Glomerular endothelial cell (primary cell): ENCODE measurements at regions not wholly inside any gene's neighbourhood (a gene's known extent, or its start where the extent isn't known, plus 50 kb on each side); places are given as distances from the start of the nearest gene placed in this dataset.

Experiments
- DNase-seq: peaks from one replicate; pipeline ENCODE4 v3.0.0-alpha.2; 2011; ENCODE audit warnings: low read depth, low spot score; ENCODE audit errors: extremely low read depth

DNA sequence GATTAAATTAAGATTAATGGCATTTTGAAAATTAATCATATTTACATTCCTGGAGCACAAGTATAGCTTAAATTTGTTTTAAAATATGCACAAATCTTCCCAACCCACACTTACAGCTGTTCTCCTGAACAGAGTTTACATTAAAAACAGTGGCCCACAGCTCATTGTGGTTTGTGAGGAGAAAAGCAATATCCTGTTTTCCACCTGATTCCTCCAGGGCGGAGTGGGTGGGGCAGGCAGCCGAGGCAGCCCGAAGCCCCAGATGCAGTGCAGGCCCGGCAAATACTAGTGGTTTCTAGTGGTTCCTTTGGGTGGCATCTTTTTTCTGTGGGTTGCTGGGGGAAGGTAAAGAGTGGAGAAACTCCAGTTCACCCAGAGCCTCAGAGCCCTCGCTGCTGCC lies 280.8 kb downstream of the ARHGAP12 start:
- DNase-seq, result no peak

DNA sequence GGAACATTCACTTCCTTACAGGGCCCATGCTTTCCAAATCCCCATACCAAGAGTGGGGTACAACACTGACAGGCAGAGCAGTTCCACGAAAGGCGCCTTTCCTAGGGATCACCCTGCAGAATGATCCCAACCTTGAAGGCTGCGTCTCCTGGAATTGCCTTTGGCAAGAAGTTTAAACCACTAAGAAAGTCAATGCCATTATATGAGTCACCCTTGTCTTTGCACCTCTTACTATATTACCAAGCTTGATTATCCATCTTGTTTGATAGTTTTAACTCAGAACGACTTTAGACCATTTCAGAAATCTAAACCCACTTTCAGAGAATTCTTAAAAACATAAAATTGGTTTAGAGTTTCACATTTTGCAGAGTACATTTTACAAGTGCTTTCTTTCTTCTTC lies 282.1 kb downstream of the ARHGAP12 start:
- DNase-seq, result no peak

DNA sequence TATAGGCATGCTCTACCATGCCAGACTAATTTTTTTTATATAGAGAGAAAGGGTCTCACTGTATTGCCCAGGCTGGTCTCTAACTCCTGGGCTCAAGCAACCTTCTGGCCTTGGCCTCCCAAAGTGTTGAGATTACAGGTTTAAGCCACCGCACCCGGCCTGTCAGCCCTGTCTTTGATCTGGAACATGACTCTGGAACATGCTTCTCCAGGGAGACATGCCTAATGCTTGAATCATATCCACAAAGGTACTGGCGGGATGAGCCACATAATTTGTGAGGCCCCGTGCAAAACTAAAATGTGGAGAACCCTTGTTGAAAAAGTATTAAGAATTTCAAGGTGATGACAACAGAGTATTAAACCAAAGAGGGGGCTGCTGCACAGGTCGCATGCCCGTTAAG lies 282.8 kb downstream of the ARHGAP12 start:
- no peak for DNase-seq

DNA sequence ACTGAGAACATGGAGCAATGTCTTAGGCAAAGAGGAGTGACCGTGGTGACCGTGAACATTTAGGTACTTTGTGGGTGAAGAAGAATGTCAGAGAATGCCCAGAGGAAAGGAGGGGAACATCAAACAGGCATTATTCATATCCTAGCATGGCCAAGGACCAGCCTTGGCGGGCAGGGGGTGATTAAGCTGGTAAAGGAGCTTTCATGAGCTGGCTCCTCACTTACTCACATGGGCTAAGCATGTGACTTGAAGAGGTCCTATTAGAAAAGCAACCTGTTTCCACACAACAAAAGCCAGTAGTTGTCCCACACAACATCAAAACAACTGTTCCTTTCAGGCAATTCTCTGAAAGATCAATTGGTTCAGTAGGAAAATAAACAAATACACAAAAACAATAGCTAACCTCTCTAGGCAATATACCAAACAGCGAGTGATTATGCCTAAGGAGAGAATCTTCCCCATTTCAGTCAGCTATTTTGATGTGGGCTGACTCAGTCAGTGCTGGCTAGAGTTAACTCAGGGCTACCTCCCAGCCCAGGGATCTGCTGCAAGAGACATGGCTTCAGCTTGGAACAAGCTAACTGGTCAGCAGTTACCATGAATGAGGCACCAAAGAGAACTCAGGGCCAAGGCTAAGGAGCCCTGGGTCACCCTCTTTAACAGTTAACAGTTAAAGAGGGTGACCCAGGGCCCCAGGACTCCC lies 283.5 kb downstream of the ARHGAP12 start:
- no peak for DNase-seq

DNA sequence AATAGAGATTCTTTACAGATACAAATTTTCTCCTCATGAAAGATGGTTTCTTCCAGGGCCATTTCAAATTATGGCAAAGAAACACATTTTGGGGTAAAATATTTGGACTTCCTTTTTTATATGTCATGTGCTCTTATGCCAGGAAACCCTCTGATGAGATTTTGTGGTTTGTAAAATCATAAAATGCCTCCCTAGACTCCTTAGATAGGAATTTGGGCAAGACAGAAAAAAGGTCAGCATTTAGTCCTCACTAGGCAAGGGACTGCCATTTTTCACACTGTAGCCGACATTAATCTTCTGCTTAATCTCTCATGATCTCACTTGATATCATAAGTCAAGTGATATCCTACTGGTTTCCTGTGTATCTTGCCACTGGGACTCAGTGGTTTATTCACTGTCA lies 286.4 kb downstream of the ARHGAP12 start:
- no peak for DNase-seq

DNA sequence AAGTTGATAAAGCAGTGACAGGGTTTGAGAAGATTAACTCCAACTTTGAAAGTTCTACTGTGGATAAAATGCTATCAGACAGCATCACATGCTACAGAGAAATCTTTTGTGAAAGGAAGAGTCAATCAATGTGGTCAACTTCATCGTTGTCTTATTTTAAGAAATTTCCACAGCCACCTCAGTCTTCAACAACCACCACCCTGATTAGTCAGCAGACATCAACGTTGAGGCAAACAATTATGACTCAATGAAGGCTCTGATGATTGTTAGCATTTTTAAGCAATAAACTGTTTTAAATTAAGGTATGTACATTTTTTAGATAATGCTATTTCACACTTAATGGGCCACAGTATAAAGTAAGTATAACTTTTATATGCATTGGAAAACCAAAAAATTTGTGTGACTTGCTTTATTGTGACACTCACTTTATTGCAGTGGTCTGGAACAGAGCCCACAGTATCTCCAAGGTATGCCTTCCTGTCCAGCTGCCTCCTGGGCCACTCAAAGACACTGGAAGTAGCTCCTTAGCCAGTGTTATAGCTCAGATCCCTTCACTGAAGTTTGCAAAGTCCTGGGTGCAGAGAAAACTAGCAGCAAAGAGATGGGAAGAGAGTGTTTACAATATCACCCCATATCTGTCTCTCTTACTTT lies 293.1 kb downstream of the ARHGAP12 start:
- no peak for DNase-seq

DNA sequence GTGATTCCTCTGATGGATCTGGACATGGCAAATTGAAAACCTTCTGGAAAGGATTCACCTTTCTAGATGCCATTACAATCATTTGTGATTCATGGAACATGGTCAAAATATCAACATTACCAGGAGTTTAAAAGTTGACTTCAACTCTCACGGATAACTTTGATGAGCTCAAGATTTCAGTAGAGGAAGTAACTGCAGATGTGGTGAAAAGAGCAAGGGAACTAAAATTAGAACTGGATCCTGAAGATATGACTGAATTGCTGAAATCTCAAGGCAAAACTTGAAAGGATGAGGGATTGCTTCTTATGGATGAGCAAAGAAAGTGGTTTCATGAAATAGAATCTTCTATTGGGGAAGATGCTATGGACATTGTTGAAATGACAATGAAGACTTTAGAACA lies 293.6 kb downstream of the ARHGAP12 start:
- DNase-seq, result no peak

DNA sequence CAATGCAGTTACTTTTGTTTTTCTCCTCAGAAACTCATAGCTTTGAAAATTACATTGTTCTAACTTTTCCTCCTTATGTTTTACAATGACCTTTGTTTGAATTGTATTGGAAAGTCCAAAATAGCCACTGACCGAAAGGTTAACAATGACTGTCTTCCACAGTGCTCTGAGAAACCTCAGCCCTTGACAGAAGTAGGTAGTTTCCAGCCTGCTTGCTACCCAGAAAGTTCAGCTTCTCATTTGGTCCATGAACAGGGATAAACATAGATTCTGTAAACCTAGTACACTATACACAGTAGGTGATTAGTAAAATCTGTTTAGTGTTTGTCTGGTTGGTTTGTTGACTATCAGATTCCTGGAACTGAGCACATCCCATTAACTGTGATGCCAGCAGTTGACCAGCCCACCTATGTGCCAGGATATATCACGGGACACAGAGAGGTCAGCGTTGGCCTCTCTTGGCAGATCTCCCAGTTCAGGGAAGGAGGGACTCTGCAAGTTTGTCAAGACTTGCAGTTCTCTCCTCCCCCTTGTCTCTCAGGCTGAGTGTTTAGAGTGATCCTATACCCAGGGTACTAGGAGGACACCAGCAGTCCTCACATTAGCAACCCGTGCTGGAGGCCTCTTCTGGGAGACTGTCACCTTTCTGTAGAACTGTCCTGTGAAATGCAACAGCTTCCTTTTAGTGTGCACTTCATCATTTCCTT lies 297.6 kb downstream of the ARHGAP12 start:
- no peak for DNase-seq

DNA sequence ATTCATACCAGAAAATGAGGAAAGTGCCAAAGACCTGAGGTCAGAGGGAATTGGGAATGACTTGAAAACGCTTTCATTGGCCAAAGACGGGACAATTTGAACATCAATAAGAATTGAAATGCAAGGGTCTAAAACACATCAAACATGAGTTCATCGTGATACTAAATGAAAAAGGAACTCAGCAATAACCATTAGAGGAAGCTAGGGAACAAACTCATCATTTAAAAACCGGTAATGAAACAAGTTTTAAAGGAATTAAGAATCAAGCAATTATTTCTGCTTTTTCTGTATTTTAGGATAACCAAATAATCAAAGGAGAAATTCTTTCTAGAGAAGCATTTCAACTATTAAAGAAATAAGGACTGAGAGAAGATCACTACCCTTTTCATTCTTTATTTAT lies 303.1 kb downstream of the ARHGAP12 start:
- DNase-seq, result no peak

DNA sequence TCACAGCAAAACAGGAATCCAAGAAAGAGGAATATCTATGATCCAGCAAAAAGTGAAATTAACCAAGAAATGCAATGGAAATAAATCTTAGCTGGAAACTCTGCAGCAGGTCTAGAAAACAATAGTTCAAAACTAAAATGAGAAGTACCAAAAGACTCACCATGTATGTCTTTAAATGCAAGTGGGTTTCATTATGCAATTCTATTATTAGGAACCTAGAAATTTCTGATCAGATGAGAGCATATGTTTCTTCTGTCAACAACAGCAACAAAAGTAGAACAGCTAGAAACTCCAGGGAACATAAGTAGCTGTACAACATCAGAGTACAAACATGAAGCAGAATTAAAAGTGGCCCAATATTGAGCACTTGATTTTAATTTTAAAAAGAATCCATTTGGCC lies 304.0 kb downstream of the ARHGAP12 start:
- DNase-seq, result no peak

DNA sequence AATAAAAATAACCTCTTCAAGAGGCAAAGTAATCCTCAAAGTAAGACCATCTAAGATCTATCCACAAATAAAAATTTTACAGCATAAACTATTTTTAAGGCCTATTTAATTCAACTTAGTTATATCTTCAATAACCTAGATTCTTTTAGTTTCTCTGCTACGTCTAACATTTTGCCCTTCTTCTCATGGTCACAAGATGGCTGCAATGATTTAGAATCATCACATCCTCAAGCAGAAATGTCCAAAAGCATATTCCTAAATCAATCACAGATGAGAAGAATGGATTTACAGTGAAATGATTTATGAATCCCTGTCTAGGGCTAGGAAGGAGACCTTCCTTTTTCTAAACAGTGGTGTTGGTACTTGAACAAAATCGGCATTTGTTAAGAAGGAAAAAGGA lies 304.7 kb downstream of the ARHGAP12 start:
- no peak for DNase-seq

DNA sequence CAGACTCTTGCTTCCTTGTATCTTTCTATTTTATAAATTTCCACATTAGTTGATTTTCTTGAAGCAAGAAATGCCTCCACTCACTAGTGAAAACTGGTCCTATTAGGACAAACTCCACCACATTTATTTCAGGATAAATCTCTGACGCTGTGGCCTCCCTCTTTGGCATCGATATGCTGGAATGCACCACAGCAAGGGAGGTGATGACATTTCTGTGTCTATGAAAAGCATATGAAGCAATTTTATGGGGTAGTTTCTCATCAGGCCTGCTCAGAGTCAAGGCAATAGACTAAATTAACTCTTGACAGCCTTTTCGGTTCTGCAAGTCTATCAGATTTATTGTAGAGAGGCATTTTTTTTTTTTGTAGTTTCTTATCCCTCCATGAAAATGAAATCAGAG lies 304.4 kb downstream of the ZEB1 start:
- DNase-seq, result no peak

DNA sequence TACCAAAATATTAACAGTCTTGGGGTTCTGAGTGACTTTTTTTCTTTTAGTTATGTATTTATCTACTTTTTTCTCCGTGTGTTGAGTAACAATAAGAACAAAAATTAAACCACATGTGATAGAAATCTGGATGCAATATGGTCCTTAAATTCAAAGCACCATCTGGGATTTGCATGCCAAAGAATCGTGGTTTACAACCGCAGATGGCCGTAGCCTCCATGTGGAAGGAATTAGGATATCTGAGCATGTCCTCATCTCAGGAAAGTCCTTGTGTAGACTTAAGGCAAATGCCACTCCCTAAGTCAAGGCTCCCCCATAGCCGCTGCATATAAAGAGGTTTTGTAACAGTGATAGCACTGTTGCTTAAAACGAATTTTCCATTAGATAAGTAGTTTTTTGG lies 304.0 kb downstream of the ZEB1 start:
- no peak for DNase-seq

DNA sequence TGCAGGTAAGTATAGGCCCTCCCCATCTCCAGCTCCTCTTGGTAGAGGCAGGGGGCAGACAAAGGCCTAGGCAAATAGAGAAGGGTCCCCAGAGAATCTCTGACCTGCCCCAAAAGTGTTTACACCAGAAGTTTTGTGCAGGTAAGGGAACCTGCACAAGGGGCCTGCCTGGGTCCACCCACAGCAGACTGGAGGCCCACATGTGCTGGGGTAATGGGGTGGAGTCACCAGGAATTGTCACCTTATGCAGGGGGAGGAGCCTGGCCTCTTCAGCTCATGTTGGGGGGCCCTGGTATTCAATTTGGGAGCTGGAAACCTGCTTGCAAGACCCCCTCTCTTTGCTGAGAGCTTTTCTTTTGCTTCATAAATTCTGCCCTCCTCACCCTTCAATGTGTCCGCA lies 302.7 kb downstream of the ZEB1 start:
- no peak for DNase-seq

DNA sequence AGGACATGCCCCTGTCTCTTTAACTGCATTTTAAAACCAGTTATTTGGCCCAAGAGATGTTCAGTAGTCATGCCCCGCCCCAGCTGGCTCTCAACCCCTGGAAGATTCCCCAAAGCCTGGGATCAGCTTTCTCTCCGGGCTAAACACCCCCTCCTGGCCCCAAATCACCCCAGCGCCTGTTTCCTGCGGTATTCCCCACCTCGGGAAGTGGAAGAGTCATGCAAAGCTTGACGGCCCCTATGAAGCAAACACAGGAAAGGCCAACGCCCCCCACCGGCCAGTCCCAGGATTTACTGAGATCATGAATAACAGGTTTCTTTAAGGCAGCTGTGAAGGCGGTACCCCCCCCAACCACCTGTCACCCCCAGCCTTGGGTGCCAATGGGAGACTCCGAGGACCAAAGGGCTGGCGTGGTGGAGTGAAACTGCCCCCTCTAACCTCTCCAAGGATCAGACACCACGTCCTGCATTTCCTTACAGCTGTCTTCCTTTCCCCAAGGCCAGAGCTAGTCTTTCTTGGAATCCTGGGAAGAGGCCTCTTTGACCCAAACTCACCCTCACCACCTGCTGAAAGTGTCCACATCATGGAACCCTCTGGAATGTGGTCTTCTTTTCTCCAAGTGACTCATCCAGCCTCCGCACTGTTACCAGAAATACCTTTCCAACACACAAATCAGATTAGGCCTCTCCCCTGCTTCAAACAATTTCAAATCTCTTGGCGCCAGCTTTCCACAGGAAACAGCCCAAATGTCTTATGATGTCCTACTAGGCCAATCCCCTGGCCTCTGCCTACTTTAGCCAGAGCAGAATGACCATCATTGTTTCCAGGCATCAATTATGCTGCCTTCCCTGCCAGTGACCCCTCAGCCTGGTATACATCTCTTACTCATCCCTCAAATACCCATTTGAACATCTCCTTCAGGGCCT lies 301.5 kb downstream of the ZEB1 start:
- no peak for DNase-seq

DNA sequence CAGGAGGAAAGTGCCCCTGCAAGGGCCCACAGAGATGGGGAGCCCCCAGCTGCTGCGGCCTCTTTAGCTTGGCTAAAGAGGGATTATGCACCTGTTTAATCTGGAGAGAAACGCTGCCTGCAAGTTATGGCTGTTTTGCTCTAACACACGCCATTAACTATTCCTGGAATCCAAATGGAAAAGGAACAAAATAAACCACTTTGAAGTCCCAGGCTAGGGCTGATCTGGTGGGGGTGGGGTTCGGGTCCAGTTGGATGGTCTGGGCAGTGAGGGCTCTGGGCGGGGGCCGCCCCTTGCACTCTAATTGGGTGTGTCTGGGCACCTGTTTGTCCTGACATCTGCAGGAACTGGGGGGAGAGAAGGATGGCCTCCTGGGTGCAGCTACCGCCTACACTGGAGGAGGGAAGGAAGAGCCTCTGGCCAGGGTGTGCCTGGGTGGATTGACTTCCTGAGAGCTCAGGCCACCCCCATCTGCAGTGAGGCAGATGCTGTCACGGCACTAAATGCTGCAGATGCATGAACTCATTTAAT lies 300.6 kb downstream of the ZEB1 start:
- no peak for DNase-seq

DNA sequence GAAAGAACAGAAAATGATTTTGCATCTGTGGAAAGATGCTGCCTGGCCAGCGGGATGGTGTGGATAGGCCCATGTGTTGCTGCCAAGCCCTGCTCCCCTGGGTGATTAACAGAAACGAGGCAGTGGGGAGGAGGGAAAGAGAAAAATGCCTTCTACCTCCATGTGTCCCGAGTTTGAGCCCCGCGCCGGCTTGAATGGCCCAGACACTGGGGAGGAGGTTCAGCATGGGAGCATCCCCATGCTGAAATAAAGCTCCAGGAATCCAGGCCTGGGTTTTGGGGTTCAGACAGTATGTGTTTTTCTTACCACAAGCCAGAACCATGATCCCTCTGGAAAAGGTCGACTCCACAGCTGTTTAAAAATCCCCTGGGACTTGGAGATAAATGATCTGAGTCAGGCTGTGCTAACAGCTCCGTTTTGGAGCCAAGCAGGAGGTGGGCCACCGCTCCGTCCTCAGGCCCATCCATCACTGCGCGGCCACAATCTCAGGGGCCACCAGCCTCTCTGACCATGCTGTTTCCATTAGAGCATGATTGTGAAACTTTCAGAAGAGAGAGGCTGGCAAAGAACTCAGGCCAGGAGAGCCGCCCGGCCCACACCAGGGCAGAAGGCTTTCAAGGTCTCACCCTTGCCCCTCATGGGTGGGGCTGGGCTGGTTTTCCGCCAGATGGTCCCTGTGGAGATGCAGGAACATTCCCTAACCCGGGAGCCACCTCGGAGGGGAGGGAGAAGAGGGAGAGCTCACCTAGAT lies 299.7 kb downstream of the ZEB1 start:
- DNase-seq, result no peak

DNA sequence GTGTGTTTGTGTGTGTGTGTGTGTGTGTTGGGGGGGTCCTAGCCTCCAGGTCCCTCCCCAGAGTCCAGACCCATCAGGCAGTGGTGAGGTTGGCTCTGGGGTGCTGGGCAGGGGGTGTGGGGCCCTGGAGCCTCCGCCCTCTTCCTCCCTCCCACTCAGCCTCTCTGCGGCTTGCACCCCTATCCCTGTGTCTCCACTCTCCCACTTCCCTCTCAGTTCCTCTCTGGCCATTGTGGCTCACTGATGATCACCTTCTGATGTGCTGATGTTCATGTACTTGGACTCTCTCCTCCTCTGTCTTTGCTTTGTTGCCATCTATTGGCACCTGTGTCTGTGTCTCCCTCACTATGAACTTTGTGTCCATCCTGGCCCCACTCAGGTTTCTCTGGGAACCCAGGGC lies 298.7 kb downstream of the ZEB1 start:
- no peak for DNase-seq

DNA sequence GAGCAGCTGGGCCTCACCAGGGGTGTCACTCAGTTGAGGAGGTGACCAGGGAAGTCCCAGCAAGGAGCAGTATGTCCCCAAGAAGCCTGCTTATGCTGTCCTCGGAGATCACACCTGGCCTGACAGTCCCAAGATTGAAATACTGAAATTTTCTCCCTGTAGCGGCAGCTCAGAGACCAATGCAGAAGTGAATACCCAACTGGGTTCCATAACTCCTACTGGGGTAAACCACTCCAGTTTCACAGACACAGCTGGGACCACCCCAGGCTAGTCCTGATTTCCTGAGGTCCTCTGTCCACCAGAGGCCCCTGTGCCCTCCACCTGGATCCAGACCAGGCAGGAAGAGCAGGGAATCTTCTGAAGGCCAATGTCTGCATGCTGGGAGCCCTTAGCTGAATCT lies 298.1 kb downstream of the ZEB1 start:
- no peak for DNase-seq

DNA sequence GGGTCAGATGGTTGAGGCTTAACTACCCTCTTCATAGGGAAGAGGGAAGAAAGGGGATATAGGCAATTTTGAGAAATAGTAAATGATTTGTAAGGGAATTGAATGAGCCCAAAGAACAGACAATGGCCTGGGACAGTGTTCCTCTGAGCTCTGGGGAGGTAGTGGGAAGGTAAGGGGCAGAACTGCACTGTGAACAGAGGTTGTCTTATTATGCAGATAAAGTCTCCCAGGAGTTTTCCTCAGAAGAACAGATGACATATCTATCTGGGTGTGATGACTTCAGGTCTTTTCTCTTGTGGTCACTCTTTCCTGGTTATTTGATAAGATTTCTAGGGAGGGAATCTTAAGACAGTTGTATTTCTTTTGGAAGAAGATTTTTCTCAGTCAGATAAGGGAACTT lies 296.1 kb downstream of the ZEB1 start:
- no peak for DNase-seq
